ENCODE measurements at regions not wholly inside any gene's neighbourhood (a gene's known extent, or its start where the extent isn't known, plus 50 kb on each side); places are given as distances from the start of the nearest gene placed in this dataset.

- DNase-seq (ENCODE audit: low read depth), result peak; percentile 53
- no peak for TF ChIP-seq CTCF (conservative IDR thresholded peaks at IDR 0.05; ENCODE audit: low read depth, low read length)
- no peak overlapping the region for H3K4me3 ChIP-seq (ENCODE audit: low read depth, low read length)
Measured at GRCh38 chr18:34956663-34957062, 84.5 kb upstream of the MAPRE2 start.

- DNase-seq (ENCODE audit: low read depth), result peak; percentile 28
- TF ChIP-seq CTCF (conservative IDR thresholded peaks at IDR 0.05; ENCODE audit: low read depth, low read length), result no peak
- no peak overlapping the region for H3K4me3 ChIP-seq (ENCODE audit: low read depth, low read length)
Measured at GRCh38 chr18:34957119-34957863, 83.9 kb upstream of the MAPRE2 start.

GRCh38 chr18:34957864-34958259 is 83.4 kb upstream of the MAPRE2 start:
- H3K4me3 ChIP-seq (ENCODE audit: low read depth, low read length), result no peak overlapping the region
- no peak for DNase-seq (ENCODE audit: low read depth)
- no peak for TF ChIP-seq CTCF (conservative IDR thresholded peaks at IDR 0.05; ENCODE audit: low read depth, low read length)

- no peak for DNase-seq (ENCODE audit: low read depth)
- no peak for TF ChIP-seq CTCF (conservative IDR thresholded peaks at IDR 0.05; ENCODE audit: low read depth, low read length)
- no peak overlapping the region for H3K4me3 ChIP-seq (ENCODE audit: low read depth, low read length)
Measured at GRCh38 chr18:34959211-34959829, 81.9 kb upstream of the MAPRE2 start.

- TF ChIP-seq CTCF (conservative IDR thresholded peaks at IDR 0.05; ENCODE audit: low read depth, low read length), result no peak
- DNase-seq (ENCODE audit: low read depth), result no peak
- H3K4me3 ChIP-seq (ENCODE audit: low read depth, low read length), result no peak overlapping the region
Measured at GRCh38 chr18:34959989-34960388, 81.2 kb upstream of the MAPRE2 start.

- TF ChIP-seq CTCF (conservative IDR thresholded peaks at IDR 0.05; ENCODE audit: low read depth, low read length), result no peak
- no peak overlapping the region for H3K4me3 ChIP-seq (ENCODE audit: low read depth, low read length)
- no peak for DNase-seq (ENCODE audit: low read depth)
Measured at GRCh38 chr18:34965108-34965507, 76.1 kb upstream of the MAPRE2 start.

GRCh38 chr18:34965566-34965965 is 75.6 kb upstream of the MAPRE2 start:
- no peak for TF ChIP-seq CTCF (conservative IDR thresholded peaks at IDR 0.05; ENCODE audit: low read depth, low read length)
- no peak overlapping the region for H3K4me3 ChIP-seq (ENCODE audit: low read depth, low read length)
- DNase-seq (ENCODE audit: low read depth), result no peak

Data from choroid plexus epithelial cell (primary cell).